OCI-M2 (cell line): ENCODE measurements at regions not wholly inside any gene's neighbourhood (a gene's known extent, or its start where the extent isn't known, plus 50 kb on each side); places are given as distances from the start of the nearest gene placed in this dataset.

ENCODE experiments used
- DNase-seq: peaks from one replicate; lab custom pipeline; 2025; ENCODE audit not compliant: unreplicated experiment; lab: John Stamatoyannopoulos, UW

DNA sequence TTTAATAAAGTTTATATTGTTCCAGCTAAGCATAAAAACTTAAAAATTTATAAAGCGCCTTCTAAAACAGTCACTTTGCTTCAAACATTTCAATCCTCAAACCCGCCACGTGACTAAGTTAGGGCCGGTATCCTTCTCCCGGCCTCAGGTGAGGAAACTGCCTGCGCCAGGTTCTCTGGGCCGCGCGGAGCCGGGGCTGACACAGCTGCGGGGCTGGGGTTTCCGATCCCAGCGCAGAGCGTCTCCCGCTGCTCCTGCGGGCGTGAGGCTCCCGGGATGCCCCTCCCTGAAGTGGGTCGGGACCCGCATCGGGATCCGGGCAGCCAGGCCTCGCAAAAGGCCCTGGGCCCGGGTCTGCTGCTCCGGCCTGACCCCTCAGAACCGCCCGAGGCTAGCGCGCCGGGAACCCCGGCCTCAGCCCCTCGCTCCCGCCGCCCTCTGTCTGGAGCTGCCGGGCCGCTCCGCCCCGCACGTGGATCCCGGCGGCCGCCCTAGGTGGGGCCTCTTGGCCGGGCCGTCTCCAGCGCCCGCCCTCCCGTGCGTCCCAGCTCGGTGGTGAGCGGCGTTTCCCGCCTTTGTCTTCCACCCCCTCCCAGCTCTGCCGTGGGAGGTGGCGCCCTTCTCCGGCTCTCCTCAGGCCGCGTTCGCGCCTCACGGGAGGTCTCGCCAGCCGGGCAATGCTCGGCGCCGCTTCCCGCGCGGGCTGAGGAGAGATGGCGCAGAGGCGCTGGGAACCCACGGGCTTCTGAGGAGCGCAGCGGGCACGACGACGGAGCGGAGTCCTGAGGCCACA is 267.9 kb downstream of the DLL1 start:
- DNase-seq, result no peak

- DNase-seq, result no peak
These were observed 268.6 kb downstream of the DLL1 start for GRCh38 chr6:170022291-170022722.

DNA sequence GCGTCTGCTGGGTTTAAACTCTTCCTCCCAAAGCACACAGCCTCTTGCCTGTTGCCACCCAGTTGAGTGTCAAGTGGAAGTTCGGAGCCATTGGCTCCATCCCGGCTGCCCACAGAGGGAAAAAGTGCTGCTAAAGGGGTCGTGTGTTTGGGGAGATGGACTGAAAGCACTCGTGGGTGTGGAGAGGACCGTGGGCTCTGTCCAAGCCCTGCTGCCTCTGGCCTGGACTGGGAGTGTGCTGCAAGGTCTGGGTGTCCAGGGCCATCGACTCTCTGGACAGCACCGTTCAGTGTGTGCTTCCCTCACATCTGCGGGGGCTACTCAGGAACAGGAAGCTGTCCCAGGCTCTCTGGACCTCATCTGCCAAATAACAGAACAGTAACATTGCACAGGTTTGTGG is 269.3 kb downstream of the DLL1 start:
- DNase-seq, result no peak

DNA sequence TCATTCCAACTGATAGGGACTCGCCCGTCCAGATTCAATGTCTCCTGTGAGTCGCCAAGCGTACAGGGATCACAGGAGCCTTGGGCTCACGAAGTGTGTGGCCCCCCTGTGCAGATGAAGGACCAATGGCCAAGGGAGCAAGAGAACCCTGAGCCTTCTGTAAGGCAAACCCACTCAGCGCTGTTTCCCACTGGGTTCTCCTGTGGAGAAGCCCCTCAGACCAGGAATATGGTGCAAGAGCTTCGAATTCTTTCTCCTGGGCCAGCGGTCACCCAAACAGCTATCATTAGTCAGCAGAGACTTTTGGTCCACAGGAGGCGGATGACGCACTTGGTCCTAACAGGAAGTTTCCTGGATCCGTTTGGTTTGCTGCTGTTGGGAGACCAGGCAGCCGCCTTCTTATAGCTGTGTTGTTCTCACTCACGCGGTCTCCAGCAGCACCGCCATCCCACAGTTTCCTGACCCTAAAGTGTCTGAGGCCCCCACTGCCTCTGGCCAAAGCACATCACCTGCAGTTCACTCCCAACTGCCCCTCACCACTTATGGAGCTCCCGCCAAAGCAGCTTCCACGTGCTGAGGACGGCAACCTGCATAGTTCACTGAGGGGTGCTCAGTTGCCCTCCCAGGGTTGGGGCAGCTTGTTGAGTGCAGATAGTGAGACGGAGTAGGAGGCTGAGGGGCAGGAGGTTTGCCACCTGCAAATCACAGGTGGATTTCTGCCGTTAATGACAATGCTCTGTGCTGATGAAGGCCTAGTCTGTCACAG is 268.6 kb downstream of the ERMARD start:
- DNase-seq, result no peak

- DNase-seq, result no peak
These were observed 267.8 kb downstream of the ERMARD start for GRCh38 chr6:170018936-170019817.

GRCh38 chr6:170018422-170018935 is 267.1 kb downstream of the ERMARD start:
- DNase-seq, result no peak

GRCh38 chr6:170017603-170018320 is 266.3 kb downstream of the ERMARD start:
- no peak for DNase-seq

DNA sequence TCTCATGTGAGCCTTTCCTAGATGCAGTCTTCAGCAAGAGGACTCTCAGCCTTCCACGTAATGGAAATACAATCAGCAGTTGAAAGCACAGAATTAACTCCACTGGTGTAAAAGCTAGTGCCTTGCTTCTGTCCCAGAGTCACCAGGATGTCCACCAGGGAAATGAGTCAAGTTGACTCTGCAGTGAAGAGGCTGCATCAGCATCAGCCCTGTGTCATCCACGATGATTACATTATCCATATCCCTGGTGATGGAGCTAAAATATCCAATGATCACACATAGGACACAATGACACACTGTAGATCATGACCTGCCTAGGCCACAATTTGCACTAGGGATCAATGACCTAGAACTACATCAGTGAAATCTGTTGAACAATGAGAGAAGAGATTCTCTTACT is 262.4 kb downstream of the ERMARD start:
- DNase-seq, result no peak

- no peak for DNase-seq
These were observed 260.6 kb downstream of the ERMARD start for GRCh38 chr6:170012037-170012330.

DNA sequence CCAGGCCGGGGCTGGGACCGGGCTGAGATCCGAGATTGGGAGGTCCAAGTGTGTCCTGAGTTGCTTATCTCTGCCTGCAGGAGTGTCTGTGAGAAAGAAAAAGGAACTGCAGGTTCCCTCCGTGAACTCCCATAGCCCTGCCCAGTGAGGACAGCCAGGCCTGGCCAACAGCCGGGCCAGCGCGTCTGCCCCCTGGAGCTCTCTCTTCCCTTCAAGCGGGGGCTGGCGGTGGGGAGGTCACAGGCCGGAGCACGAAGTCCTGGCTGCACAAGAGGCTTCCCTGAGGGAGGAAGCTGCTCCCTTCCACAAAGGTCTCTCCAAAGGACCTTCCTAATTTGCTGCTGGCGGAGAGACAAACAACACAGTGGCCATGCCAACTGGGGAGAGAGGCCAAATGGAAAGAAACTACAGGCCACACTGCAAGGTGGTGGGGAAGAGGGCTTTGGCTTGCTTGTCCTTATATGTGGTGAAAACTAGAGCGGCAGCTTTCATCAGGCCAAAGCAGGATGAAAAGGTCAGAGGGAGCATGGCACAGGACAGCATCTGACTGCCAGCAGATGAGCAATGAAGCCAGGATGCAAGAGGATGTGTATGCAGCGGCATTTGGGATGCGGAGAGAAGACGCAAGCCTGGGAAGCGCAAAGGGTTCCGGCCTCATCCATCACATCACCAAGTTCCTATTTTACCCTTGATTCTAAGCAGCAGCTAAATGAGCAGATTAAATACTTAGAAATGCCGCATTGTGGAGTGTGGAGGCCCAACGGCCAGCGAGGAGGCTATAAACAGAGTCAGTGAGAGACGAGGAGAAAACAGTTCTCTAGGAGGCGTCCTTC is 260.0 kb downstream of the ERMARD start:
- DNase-seq, result no peak

DNA sequence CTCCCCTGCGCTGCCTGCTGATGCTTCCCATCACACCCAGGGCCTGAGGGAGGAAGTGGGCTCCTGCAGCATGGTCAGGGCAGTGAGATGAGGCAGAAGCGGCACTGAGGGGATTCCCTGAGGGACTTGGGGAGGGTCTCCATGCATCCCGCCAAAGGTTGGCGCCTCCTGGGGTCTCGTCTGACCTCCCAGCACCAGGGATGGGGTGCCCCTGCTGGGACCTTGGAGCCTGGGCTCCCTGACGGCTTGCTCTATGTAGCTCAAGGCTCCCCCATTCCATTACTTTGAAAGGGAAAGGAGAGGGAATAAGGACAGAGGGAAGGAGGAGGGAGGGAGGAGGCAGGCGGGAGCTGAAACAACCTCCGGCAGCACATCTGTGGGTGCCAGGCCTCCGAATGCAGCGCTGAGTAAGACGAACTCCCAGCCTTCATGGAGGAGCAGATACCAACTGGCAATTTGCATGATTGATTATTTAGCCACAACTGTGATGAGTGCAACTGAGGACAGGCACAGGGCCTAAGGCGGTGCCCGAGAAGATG is 259.3 kb downstream of the ERMARD start:
- DNase-seq, result no peak

DNA sequence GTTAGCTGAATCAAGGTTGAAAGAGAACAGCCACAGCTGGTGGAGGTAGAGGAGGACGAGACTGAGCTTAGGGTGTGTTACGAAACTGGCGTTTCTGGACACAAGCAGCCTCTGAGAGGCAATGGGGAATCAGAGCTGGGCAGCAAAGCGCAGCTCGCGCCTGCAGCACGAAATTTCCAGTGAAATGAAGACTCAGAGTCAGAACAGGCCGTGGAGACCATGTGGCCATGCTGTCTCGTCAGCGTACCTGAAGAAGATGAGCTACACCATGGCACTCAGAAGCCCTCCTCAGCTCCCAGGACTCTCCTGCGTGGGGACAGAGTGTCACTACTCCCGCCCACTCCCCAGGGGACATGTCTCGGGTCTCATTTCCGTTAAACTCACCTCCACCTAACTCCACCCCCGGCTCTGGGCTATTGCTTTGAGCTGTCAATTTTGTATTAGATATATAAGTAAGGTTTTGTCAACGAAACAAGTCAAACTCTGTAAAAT is 256.9 kb downstream of the ERMARD start:
- no peak for DNase-seq

- no peak for DNase-seq
These were observed 256.3 kb downstream of the ERMARD start for GRCh38 chr6:170007468-170008293.

- no peak for DNase-seq
These were observed 255.6 kb downstream of the ERMARD start for GRCh38 chr6:170006900-170007467.

- no peak for DNase-seq
These were observed 254.9 kb downstream of the ERMARD start for GRCh38 chr6:170006071-170006899.

- no peak for DNase-seq
These were observed 254.2 kb downstream of the ERMARD start for GRCh38 chr6:170005665-170006064.

DNA sequence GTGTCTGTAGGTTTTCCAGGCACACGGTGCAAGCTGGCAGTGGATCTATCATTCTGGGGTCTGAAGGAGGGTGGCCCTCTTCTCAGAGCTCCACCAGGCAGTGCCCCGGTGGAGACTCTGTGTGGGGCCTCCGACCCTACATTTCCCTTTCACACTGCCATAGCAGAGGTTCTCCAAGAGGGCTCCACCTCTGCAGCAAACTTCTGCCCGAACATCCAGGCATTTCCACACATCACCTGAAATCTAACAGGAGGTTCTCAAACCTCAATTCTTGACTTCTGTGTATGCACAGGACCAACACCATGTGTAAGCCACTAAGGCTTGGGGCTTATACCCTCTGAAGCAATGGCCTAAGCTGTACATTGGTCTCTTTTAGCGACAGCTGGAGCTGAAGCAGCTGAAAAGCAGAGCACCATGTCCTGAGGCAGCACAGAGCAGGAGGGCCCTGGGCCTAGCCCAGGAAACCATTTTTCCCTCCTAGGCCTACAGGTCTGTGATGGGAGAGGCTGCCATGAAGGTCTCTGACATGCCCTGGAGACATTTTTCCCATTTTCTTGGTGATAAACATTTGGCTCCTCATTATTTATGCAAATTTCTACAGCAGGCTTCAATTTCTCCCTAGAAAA is 253.3 kb downstream of the ERMARD start:
- no peak for DNase-seq
